ENCODE measurements at regions not wholly inside any gene's neighbourhood (a gene's known extent, or its start where the extent isn't known, plus 50 kb on each side); places are given as distances from the start of the nearest gene placed in this dataset.

DNA sequence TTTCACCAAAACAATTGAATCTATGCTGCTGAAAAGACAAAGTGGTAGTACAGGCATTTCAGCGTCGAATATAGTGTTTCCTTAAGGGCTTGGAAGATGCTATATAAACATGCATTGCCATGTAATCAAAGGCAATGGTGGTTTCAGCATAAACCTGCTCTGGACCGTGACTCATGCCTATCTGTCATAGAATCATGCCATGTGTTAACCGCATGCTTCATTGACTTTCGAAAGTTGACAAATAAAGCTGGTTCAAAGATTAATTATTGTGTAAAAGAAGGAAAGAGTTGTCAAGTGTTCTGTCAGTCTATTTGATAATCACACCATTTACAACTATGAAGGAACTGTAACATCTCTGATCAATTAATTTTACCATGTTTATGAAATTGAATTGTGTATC is 83.2 kb downstream of the FUNDC1 start:
- Histone ChIP-seq H3K4me1 (replicated peaks in 1 of 2; ENCODE audit: control insufficient read depth in 2 of 2, insufficient read depth in 2 of 2, low read length in 2 of 2) (no peaks in the 10 kb centered on the region), H3K9me1 (ENCODE audit: control insufficient read depth, insufficient read depth, low read length) (no peaks in the 10 kb centered on the region), H3K79me2 (ENCODE audit: control insufficient read depth, insufficient read depth, low read length) (no peaks in the 10 kb centered on the region), H2AFZ (ENCODE audit: low read depth, low read length) (no peak overlapping the region), H3K9ac (ENCODE audit: insufficient read depth in 1 of 2, low read depth in 2 of 2, low read length in 2 of 2) (no peak overlapping the region), H3K36me3 (ENCODE audit: control insufficient read depth, insufficient read depth, low read length) (no peaks in the 10 kb centered on the region), H4K20me1 (replicated peaks; ENCODE audit: control insufficient read depth, insufficient read depth, low read length) (no peaks in the 10 kb centered on the region), H3K4me3 (no peak overlapping the region), H3K4me2 (ENCODE audit: insufficient read depth, low read length) (no peak overlapping the region), H3K27me3 (ENCODE audit: control insufficient read depth in 2 of 2, insufficient read depth in 2 of 2, low read length in 2 of 2) (no peaks in the 10 kb centered on the region), H3K9me3 (replicated peaks; ENCODE audit: control insufficient read depth, insufficient read depth, low read depth, low read length) (no peaks in the 10 kb centered on the region), H3K27ac (ENCODE audit: extremely low read depth, low read depth, low read length) (no peak overlapping the region)
- no peak for DNase-seq (ENCODE audit: extremely low read depth in 1 of 4, low spot score in 3 of 4)
- no peak for FAIRE-seq
- WGBS (ENCODE audit: insufficient coverage, low coverage, missing lambda C conversion rate): 29% methylated on average over 5 of the region's 5 CpGs
- ChIA-PET CTCF (ENCODE audit: low intra/inter-chr PET ratio) (no interaction called here), POLR2A (no interaction called here)
- TF ChIP-seq FOSL1 (tag; conservative IDR thresholded peaks at IDR 0.05) (peak; percentile 38), POLR2AphosphoS5 (IDR thresholded peaks at IDR 0.05; ENCODE audit: control insufficient read depth, insufficient read depth, low read depth, low read length) (no peak)
- BruUV-seq (replicated peaks): no TSS peak
- ATAC-seq: no peak
- in situ Hi-C loops (cut with MboI): no loop called here
- intact Hi-C loops (cut with micrococcal nuclease): no loop called here

DNA sequence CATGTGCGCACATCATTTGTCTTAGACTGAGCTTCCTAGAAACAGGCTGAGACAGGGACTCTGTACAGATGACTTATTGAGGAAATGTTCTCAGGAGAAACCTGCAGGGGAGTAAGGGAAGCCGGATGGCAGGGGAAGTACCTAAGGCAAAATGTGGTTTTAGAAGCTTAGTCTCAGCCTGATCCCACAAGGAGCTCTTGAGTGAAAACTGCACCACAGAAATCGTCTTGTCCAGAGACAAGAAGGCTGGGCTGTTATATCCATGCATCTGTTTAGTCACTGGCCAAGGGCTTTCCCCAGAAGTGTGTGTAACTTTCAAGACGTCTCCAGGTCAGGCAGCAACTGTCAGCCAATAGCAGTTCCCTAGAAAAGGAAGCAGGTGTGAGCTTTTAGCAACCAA is 86.0 kb downstream of the FUNDC1 start:
- no peak for FAIRE-seq
- H3K27ac ChIP-seq (ENCODE audit: extremely low read depth, low read depth, low read length): no peak overlapping the region
- intact Hi-C loops (cut with micrococcal nuclease) (no loop called here), in situ Hi-C loops (cut with MboI) (no loop called here)
- H3K4me1 ChIP-seq (replicated peaks in 1 of 2; ENCODE audit: control insufficient read depth in 2 of 2, insufficient read depth in 2 of 2, low read length in 2 of 2): no peaks in the 10 kb centered on the region
- CTCF ChIA-PET (ENCODE audit: low intra/inter-chr PET ratio): no interaction called here
- POLR2A ChIA-PET: no interaction called here
- no peaks in the 10 kb centered on the region for H3K9me1 ChIP-seq (ENCODE audit: control insufficient read depth, insufficient read depth, low read length)
- BruUV-seq (replicated peaks): no TSS peak
- H3K36me3 ChIP-seq (ENCODE audit: control insufficient read depth, insufficient read depth, low read length): no peaks in the 10 kb centered on the region
- no peak for DNase-seq (ENCODE audit: extremely low read depth in 1 of 4, low spot score in 3 of 4)
- H3K9me3 ChIP-seq (replicated peaks; ENCODE audit: control insufficient read depth, insufficient read depth, low read depth, low read length): no peaks in the 10 kb centered on the region
- no peak for ATAC-seq
- no peak overlapping the region for H3K9ac ChIP-seq (ENCODE audit: insufficient read depth in 1 of 2, low read depth in 2 of 2, low read length in 2 of 2)
- H2AFZ ChIP-seq (ENCODE audit: low read depth, low read length): no peak overlapping the region
- H4K20me1 ChIP-seq (replicated peaks; ENCODE audit: control insufficient read depth, insufficient read depth, low read length): no peaks in the 10 kb centered on the region
- H3K4me2 ChIP-seq (ENCODE audit: insufficient read depth, low read length): no peak overlapping the region
- H3K4me3 ChIP-seq: no peak overlapping the region
- H3K79me2 ChIP-seq (ENCODE audit: control insufficient read depth, insufficient read depth, low read length): no peaks in the 10 kb centered on the region
- 27% methylated on average over 4 of the region's 4 CpGs for WGBS (ENCODE audit: insufficient coverage, low coverage, missing lambda C conversion rate)
- no peaks in the 10 kb centered on the region for H3K27me3 ChIP-seq (ENCODE audit: control insufficient read depth in 2 of 2, insufficient read depth in 2 of 2, low read length in 2 of 2)
- TF ChIP-seq, protein P1, sequence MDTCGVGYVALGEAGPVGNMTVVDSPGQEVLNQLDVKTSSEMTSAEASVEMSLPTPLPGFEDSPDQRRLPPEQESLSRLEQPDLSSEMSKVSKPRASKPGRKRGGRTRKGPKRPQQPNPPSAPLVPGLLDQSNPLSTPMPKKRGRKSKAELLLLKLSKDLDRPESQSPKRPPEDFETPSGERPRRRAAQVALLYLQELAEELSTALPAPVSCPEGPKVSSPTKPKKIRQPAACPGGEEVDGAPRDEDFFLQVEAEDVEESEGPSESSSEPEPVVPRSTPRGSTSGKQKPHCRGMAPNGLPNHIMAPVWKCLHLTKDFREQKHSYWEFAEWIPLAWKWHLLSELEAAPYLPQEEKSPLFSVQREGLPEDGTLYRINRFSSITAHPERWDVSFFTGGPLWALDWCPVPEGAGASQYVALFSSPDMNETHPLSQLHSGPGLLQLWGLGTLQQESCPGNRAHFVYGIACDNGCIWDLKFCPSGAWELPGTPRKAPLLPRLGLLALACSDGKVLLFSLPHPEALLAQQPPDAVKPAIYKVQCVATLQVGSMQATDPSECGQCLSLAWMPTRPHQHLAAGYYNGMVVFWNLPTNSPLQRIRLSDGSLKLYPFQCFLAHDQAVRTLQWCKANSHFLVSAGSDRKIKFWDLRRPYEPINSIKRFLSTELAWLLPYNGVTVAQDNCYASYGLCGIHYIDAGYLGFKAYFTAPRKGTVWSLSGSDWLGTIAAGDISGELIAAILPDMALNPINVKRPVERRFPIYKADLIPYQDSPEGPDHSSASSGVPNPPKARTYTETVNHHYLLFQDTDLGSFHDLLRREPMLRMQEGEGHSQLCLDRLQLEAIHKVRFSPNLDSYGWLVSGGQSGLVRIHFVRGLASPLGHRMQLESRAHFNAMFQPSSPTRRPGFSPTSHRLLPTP (IDR thresholded peaks at IDR 0.05; ENCODE audit: borderline replicate concordance, extremely low read depth, insufficient read length): no peak
- TF ChIP-seq NFIX (CRISPR knock-in tag; IDR thresholded peaks at IDR 0.05; ENCODE audit: low read depth) (no peak), MXI1 (IDR thresholded peaks at IDR 0.05; ENCODE audit: low read depth, low read length) (no peak), MAZ (CRISPR knock-in tag; conservative IDR thresholded peaks at IDR 0.05 in 1 of 2, IDR thresholded peaks at IDR 0.05 in 1 of 2) (no peak), HDGF (IDR thresholded peaks at IDR 0.05) (no peak), NELFE (IDR thresholded peaks at IDR 0.05; ENCODE audit: insufficient read depth, insufficient read length) (no peak), NR3C1 (CRISPR knock-in tag; IDR thresholded peaks at IDR 0.05) (no peak), MEIS2 (IDR thresholded peaks at IDR 0.05; ENCODE audit: partially characterized antibody) (no peak), U2AF2 (optimal IDR thresholded peaks at IDR 0.05; ENCODE audit: low read depth, low read length) (no peak), ERF (CRISPR knock-in tag; IDR thresholded peaks at IDR 0.05) (no peak), ZNF224 (CRISPR knock-in tag; IDR thresholded peaks at IDR 0.05) (no peak), ZNF551 (CRISPR knock-in tag; IDR thresholded peaks at IDR 0.05) (no peak), FOXJ2 (tag; IDR thresholded peaks at IDR 0.05) (no peak), NR2C2 (CRISPR knock-in tag; IDR thresholded peaks at IDR 0.05) (no peak), NR2C2 (tag; IDR thresholded peaks at IDR 0.05) (no peak)

Measured in K562 (cell line).